OCI-LY7 (cell line): ENCODE measurements at regions not wholly inside any gene's neighbourhood (a gene's known extent, or its start where the extent isn't known, plus 50 kb on each side); places are given as distances from the start of the nearest gene placed in this dataset.

Experiments
- BruUV-seq: library from RNA; stranded (reverse); fragments of 400-500 nt; replicated peaks from 2 replicates; lab custom pipeline; 2021; lab: Mats Ljungman, UMichigan
- CTCF ChIA-PET: fragments of 300-600 bp; sonication (Branson Sonifier 250); formaldehyde crosslinking; loops from one replicate; lab custom pipeline; 2022; ENCODE audit warnings: antibody characterized with exemption; ENCODE audit not compliant: unreplicated experiment; lab: Charles Lee
- POLR2A ChIA-PET: fragments of 300-600 bp; sonication (Branson Sonifier 250); formaldehyde crosslinking; loops from one replicate; lab custom pipeline; 2022; ENCODE audit warnings: antibody characterized with exemption; lab: Charles Lee
- DNase-seq: peaks from one replicate; pipeline ENCODE4 v3.0.0-alpha.2; 2015; ENCODE audit warnings: low spot score
- H2AFZ ChIP-seq: fragments of 200-600 bp; sonication (generic), shearing (Covaris generic); 2 replicates; pipeline ENCODE4 v1.6.1; 2014; ENCODE audit warnings: mild to moderate bottlenecking, antibody characterized with exemption, low read length, moderate library complexity
- H3K27ac ChIP-seq: fragments of 200-600 bp; sonication (generic); 2 replicates; pipeline ENCODE4 v1.5.1; 2014; ENCODE audit warnings: mixed run types, low read depth, mild to moderate bottlenecking, moderate library complexity, low read length, inconsistent platforms; ENCODE audit not compliant: poor library complexity, severe bottlenecking
- H3K36me3 ChIP-seq: fragments of 200-600 bp; sonication (generic); 2 replicates; pipeline ENCODE4 v1.6.1; 2014; ENCODE audit warnings: mild to moderate bottlenecking, antibody characterized with exemption, low read length, moderate library complexity, mixed read lengths; ENCODE audit not compliant: insufficient read depth
- H3K4me1 ChIP-seq: fragments of 200-600 bp; sonication (generic); 2 replicates; pipeline ENCODE4 v1.5.1; 2014; ENCODE audit warnings: mild to moderate bottlenecking, low read length; ENCODE audit not compliant: insufficient read depth, poor library complexity, severe bottlenecking
- H3K4me2 ChIP-seq: fragments of 200-600 bp; sonication (generic); 2 replicates; pipeline ENCODE4 v1.6.1; 2014; ENCODE audit warnings: mild to moderate bottlenecking, low read length
- H3K4me3 ChIP-seq: fragments of 200-600 bp; sonication (generic); 2 replicates; pipeline ENCODE4 v1.5.1; 2014; ENCODE audit warnings: mild to moderate bottlenecking, low read depth, low read length; ENCODE audit not compliant: poor library complexity, severe bottlenecking
- H3K79me2 ChIP-seq: fragments of 200-600 bp; sonication (generic); 2 replicates; pipeline ENCODE4 v1.6.1; 2016; ENCODE audit warnings: low read depth, mild to moderate bottlenecking, low read length, moderate library complexity, mixed read lengths; ENCODE audit not compliant: insufficient read depth
- H3K9me2 ChIP-seq: fragments of 200-600 bp; sonication (generic); 2 replicates; pipeline ENCODE4 v1.6.1; 2016; ENCODE audit warnings: mild to moderate bottlenecking, low read length, mixed read lengths; ENCODE audit not compliant: insufficient read depth
- H3K9me3 ChIP-seq: fragments of 200-600 bp; sonication (generic); 2 replicates; pipeline ENCODE4 v1.6.1; 2014; ENCODE audit warnings: mild to moderate bottlenecking, mixed run types, low read length, mixed read lengths
- H4K20me1 ChIP-seq: fragments of 200-600 bp; sonication (generic); 2 replicates; pipeline ENCODE4 v1.6.1; 2014; ENCODE audit warnings: mild to moderate bottlenecking, antibody characterized with exemption, low read length, moderate library complexity, mixed read lengths; ENCODE audit not compliant: insufficient read depth
- EZH2phosphoT487 ChIP-seq: fragments of 200-600 bp; sonication (generic); IDR thresholded peaks from 2 replicates; pipeline ENCODE4 v1.6.1; 2018; ENCODE audit warnings: low read depth, borderline replicate concordance, mild to moderate bottlenecking, mixed run types, antibody characterized with exemption, low read length, moderate library complexity, mixed read lengths
- intact Hi-C: fragments of 100-400 bp; cut with micrococcal nuclease; formaldehyde crosslinking; loops from one replicate; pipeline ENCODE4 v1.10.0; 2022; ENCODE audit not compliant: unreplicated experiment
- TF ChIP-seq, protein P1 (sequence below): fragments of 200-600 bp; sonication (generic); conservative IDR thresholded peaks from 2 replicates; pipeline ENCODE4 v1.5.1; 2014; ENCODE audit warnings: mild to moderate bottlenecking, antibody characterized with exemption, low read length, moderate library complexity, mixed read lengths

DNA sequence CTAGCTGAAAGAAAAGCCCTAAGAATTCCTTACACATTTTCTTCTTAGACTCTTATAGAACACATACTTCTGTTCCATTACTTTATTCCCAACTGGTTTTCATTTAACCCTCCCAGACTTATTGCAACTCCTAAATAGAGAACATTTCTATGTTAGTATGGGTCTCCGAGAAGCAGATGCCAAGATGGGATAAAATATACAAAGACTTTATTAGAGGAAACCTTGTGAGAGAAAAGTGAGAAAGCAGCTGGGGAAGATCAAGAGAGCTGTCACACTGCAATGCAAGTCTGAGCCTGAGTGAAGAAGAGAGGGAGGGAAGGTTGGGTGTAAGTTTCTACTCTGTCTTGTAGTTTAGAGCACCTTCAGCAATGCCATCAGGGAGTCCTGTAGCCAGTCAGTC is 979.3 kb downstream of the IGSF11 start:
- TF ChIP-seq EZH2phosphoT487, result no peak
- TF ChIP-seq, protein P1, sequence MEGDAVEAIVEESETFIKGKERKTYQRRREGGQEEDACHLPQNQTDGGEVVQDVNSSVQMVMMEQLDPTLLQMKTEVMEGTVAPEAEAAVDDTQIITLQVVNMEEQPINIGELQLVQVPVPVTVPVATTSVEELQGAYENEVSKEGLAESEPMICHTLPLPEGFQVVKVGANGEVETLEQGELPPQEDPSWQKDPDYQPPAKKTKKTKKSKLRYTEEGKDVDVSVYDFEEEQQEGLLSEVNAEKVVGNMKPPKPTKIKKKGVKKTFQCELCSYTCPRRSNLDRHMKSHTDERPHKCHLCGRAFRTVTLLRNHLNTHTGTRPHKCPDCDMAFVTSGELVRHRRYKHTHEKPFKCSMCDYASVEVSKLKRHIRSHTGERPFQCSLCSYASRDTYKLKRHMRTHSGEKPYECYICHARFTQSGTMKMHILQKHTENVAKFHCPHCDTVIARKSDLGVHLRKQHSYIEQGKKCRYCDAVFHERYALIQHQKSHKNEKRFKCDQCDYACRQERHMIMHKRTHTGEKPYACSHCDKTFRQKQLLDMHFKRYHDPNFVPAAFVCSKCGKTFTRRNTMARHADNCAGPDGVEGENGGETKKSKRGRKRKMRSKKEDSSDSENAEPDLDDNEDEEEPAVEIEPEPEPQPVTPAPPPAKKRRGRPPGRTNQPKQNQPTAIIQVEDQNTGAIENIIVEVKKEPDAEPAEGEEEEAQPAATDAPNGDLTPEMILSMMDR, result no peak
- H3K4me2 ChIP-seq, result no peak overlapping the region
- no peak overlapping the region for H2AFZ ChIP-seq
- no peaks in the 10 kb centered on the region for H3K9me2 ChIP-seq
- intact Hi-C loops, result no loop called here
- ChIA-PET POLR2A (no interaction called here), CTCF (no interaction called here)
- no peaks in the 10 kb centered on the region for H3K79me2 ChIP-seq
- no peak overlapping the region for H3K27ac ChIP-seq
- H3K4me1 ChIP-seq, result no peaks in the 10 kb centered on the region
- DNase-seq, result no peak
- no TSS peak for BruUV-seq
- H3K36me3 ChIP-seq, result no peaks in the 10 kb centered on the region
- H3K9me3 ChIP-seq, result no peaks in the 10 kb centered on the region
- H4K20me1 ChIP-seq, result no peaks in the 10 kb centered on the region
- no peak overlapping the region for H3K4me3 ChIP-seq

DNA sequence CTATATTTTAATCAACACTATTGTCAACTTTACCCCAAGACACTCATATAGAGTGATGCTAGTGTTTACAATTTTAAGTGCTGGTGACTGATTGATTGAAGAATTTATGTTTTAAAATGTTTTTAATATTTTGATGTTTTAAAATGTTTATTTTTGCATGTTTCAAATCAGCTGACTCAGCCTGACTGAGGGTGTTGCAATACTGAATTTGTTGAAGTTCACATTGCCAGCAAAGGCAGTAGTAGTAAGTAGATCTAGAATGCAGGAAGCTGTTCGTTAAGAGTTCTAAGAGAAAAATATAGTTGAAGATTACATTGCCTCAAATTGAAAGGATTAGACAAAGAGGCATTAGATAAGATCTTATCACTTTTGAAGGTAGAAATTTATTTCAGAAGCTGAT is 977.6 kb downstream of the IGSF11 start:
- Histone ChIP-seq H3K9me3 (no peaks in the 10 kb centered on the region), H3K36me3 (no peaks in the 10 kb centered on the region), H3K4me1 (no peaks in the 10 kb centered on the region), H3K79me2 (no peaks in the 10 kb centered on the region), H2AFZ (no peak overlapping the region), H3K4me3 (no peak overlapping the region), H3K27ac (no peak overlapping the region), H3K9me2 (no peaks in the 10 kb centered on the region), H3K4me2 (no peak overlapping the region), H4K20me1 (no peaks in the 10 kb centered on the region)
- ChIA-PET POLR2A (no interaction called here), CTCF (no interaction called here)
- no peak for DNase-seq
- intact Hi-C loops, result no loop called here
- TF ChIP-seq EZH2phosphoT487, result no peak
- TF ChIP-seq, protein P1, result no peak
- no TSS peak for BruUV-seq

DNA sequence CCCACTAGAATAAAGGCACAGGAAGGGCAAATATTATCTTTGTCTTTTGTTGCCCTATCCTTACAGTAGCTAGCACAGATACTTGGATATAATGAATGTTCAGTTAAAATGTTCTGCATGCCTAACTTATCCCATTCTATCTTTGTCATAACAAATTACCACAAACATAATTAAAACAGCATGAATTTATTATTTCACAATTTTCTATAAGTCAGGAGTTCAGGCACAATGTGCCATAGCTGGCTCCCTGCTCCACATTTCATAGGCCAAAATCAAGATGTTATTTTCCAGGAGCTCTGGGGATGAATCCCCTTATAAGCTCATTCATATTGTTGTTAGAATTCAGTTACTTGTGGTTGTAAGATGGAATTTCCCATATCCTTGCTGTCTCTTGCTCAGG is 975.5 kb downstream of the IGSF11 start:
- no peak for DNase-seq
- Histone ChIP-seq H3K4me2 (no peak overlapping the region), H3K4me3 (no peak overlapping the region), H2AFZ (no peak overlapping the region), H3K36me3 (no peaks in the 10 kb centered on the region), H3K27ac (no peak overlapping the region), H3K9me2 (no peaks in the 10 kb centered on the region), H4K20me1 (no peaks in the 10 kb centered on the region), H3K4me1 (no peaks in the 10 kb centered on the region), H3K9me3 (no peaks in the 10 kb centered on the region), H3K79me2 (no peaks in the 10 kb centered on the region)
- ChIA-PET CTCF (no interaction called here), POLR2A (interaction anchor here (0.6 kb wide), 1 partner anchor 82 kb away, joined by 3 read pairs; no protein-coding TSS in a partner anchor)
- BruUV-seq, result no TSS peak
- intact Hi-C loops, result no loop called here
- TF ChIP-seq, protein P1, result no peak
- TF ChIP-seq EZH2phosphoT487, result no peak
